WTC11 (cell line): ENCODE measurements at regions not wholly inside any gene's neighbourhood (a gene's known extent, or its start where the extent isn't known, plus 50 kb on each side); places are given as distances from the start of the nearest gene placed in this dataset.

Experiments
- ATAC-seq: fragments of 200-7000 bp; cut with Tn5 transposase; 2 replicates; pipeline ENCODE4 v1.10.0; 2021; ENCODE audit warnings: mild to moderate bottlenecking, moderate library complexity
- CTCF ChIA-PET: fragments of 300-600 bp; sonication (Branson Sonifier 250); formaldehyde crosslinking; loops from one replicate; lab custom pipeline; 2021; ENCODE audit warnings: antibody characterized with exemption; lab: Charles Lee
- POLR2A ChIA-PET: fragments of 350-600 bp; sonication (Branson Sonifier 250); formaldehyde crosslinking; loops from one replicate; lab custom pipeline; 2021; ENCODE audit warnings: antibody characterized with exemption; lab: Charles Lee
- DNase-seq: peaks from one replicate; pipeline ENCODE4 v3.0.0; 2021; ENCODE audit warnings: low spot score
- H3K27ac Mint-ChIP-seq: 2 replicates; pipeline ENCODE4 v1.8.0; 2021; ENCODE audit warnings: mixed read lengths
- H3K27me3 Mint-ChIP-seq: 2 replicates; pipeline ENCODE4 v1.8.0; 2021; ENCODE audit warnings: low read depth, mild to moderate bottlenecking, moderate library complexity, mixed read lengths
- H3K36me3 Mint-ChIP-seq: 2 replicates; pipeline ENCODE4 v1.8.0; 2021; ENCODE audit warnings: mixed read lengths
- H3K4me1 Mint-ChIP-seq: 2 replicates; pipeline ENCODE4 v1.8.0; 2022; ENCODE audit warnings: mixed read lengths
- H3K4me3 Mint-ChIP-seq: 2 replicates; pipeline ENCODE4 v1.8.0; 2021; ENCODE audit warnings: mild to moderate bottlenecking, moderate library complexity, mixed read lengths
- H3K9me3 Mint-ChIP-seq: 2 replicates; pipeline ENCODE4 v1.8.0; 2021; ENCODE audit warnings: mixed read lengths
- AR ChIP-seq: fragments of 250-450 bp; sonication (Bioruptor Pico); IDR thresholded peaks from 2 replicates; pipeline ENCODE4 v1.9.0; 2021; ENCODE audit warnings: mild to moderate bottlenecking
- ATF2 ChIP-seq: sonication (generic); formaldehyde crosslinking; IDR thresholded peaks from 2 replicates; pipeline ENCODE4 v1.8.1; 2022; ENCODE audit warnings: low read depth, missing genetic modification reagents, borderline replicate concordance
- CBFB ChIP-seq: sonication (generic); formaldehyde crosslinking; IDR thresholded peaks from 2 replicates; pipeline ENCODE4 v1.8.1; 2022; ENCODE audit warnings: mild to moderate bottlenecking, low read depth, missing genetic modification reagents
- CREB1 ChIP-seq: sonication (generic); formaldehyde crosslinking; IDR thresholded peaks from 2 replicates; pipeline ENCODE4 v1.8.0; 2023; ENCODE audit warnings: mild to moderate bottlenecking, missing genetic modification reagents
- CTCF ChIP-seq: fragments of 200-600 bp; IDR thresholded peaks from 2 replicates; pipeline ENCODE4 v1.8.0; 2022; ENCODE audit warnings: antibody characterized with exemption
- E2F5 ChIP-seq: sonication (generic); formaldehyde crosslinking; IDR thresholded peaks from 2 replicates; pipeline ENCODE4 v1.8.1; 2022; ENCODE audit warnings: mild to moderate bottlenecking, moderate library complexity, missing genetic modification reagents
- ELF4 ChIP-seq: sonication (generic); formaldehyde crosslinking; IDR thresholded peaks from 2 replicates; pipeline ENCODE4 v1.8.1; 2022; ENCODE audit warnings: low read depth, mild to moderate bottlenecking, moderate library complexity, missing genetic modification reagents
- ETV6 ChIP-seq: sonication (generic); formaldehyde crosslinking; IDR thresholded peaks from 2 replicates; pipeline ENCODE4 v1.8.1; 2022; ENCODE audit warnings: mild to moderate bottlenecking, missing genetic modification reagents
- FOXJ3 ChIP-seq: sonication (generic); formaldehyde crosslinking; IDR thresholded peaks from 2 replicates; pipeline ENCODE4 v1.9.0; 2021; ENCODE audit warnings: missing genetic modification reagents, mild to moderate bottlenecking, borderline replicate concordance
- FOXK1 ChIP-seq: sonication (generic); formaldehyde crosslinking; IDR thresholded peaks from 2 replicates; pipeline ENCODE4 v1.8.0; 2022; ENCODE audit warnings: mild to moderate bottlenecking, moderate library complexity, missing genetic modification reagents
- GABPB1 ChIP-seq: sonication (generic); formaldehyde crosslinking; IDR thresholded peaks from 2 replicates; pipeline ENCODE4 v1.8.1; 2023; ENCODE audit warnings: mild to moderate bottlenecking, missing genetic modification reagents
- HMGXB4 ChIP-seq: sonication (generic); formaldehyde crosslinking; IDR thresholded peaks from 2 replicates; pipeline ENCODE4 v1.8.1; 2023; ENCODE audit warnings: mild to moderate bottlenecking, moderate library complexity, missing genetic modification reagents
- MAX ChIP-seq: sonication (generic); formaldehyde crosslinking; IDR thresholded peaks from 2 replicates; pipeline ENCODE4 v1.8.0; 2022; ENCODE audit warnings: mild to moderate bottlenecking, missing genetic modification reagents
- NFATC4 ChIP-seq: fragments of 250-450 bp; sonication (Bioruptor Pico); IDR thresholded peaks from 2 replicates; pipeline ENCODE4 v1.9.0; 2021; ENCODE audit warnings: mild to moderate bottlenecking
- NFE2L1 ChIP-seq: sonication (generic); formaldehyde crosslinking; IDR thresholded peaks from 2 replicates; pipeline ENCODE4 v1.8.1; 2023; ENCODE audit warnings: missing genetic modification reagents
- SMAD3 ChIP-seq: sonication (generic); formaldehyde crosslinking; IDR thresholded peaks from 2 replicates; pipeline ENCODE4 v1.8.0; 2022; ENCODE audit warnings: missing genetic modification reagents, mild to moderate bottlenecking, borderline replicate concordance
- SMAD4 ChIP-seq: sonication (generic); formaldehyde crosslinking; IDR thresholded peaks from 2 replicates; pipeline ENCODE4 v1.8.0; 2022; ENCODE audit warnings: mild to moderate bottlenecking, missing genetic modification reagents
- TEAD4 ChIP-seq: sonication (generic); formaldehyde crosslinking; IDR thresholded peaks from 2 replicates; pipeline ENCODE4 v1.8.0; 2022; ENCODE audit warnings: mild to moderate bottlenecking, missing genetic modification reagents
- USF2 ChIP-seq: sonication (generic); formaldehyde crosslinking; IDR thresholded peaks from 2 replicates; pipeline ENCODE4 v1.8.1; 2023; ENCODE audit warnings: mild to moderate bottlenecking, missing genetic modification reagents, moderate library complexity
- ZBTB21 ChIP-seq: sonication (generic); formaldehyde crosslinking; IDR thresholded peaks from 2 replicates; pipeline ENCODE4 v1.8.1; 2023; ENCODE audit warnings: mild to moderate bottlenecking, missing genetic modification reagents, borderline replicate concordance
- ZNF512 ChIP-seq: sonication (generic); formaldehyde crosslinking; IDR thresholded peaks from 2 replicates; pipeline ENCODE4 v1.8.1; 2022; ENCODE audit warnings: missing genetic modification reagents, borderline replicate concordance
- ZNF671 ChIP-seq: fragments of 250-450 bp; sonication (Bioruptor Pico); IDR thresholded peaks from 2 replicates; pipeline ENCODE4 v1.8.0; 2021; ENCODE audit warnings: mild to moderate bottlenecking

- Mint-ChIP-seq H3K9me3 (no peaks in the 10 kb centered on the region; the same call in 1 of the 2 replicates), H3K4me1 (peaks cover 4% of the 10 kb centered on the region), H3K36me3 (no peaks in the 10 kb centered on the region), H3K4me3 (no peak overlapping the region)
- POLR2A ChIA-PET, result no interaction called here
- no peak for DNase-seq
- TF ChIP-seq HMGXB4 (CRISPR knock-in tag) (no peak), SMAD4 (no peak), GABPB1 (CRISPR knock-in tag) (no peak), AR (CRISPR knock-in tag) (no peak), ETV6 (no peak), ELF4 (CRISPR knock-in tag) (no peak), ZBTB21 (CRISPR knock-in tag) (no peak), FOXJ3 (CRISPR knock-in tag) (no peak), MAX (CRISPR knock-in tag) (no peak), ATF2 (CRISPR knock-in tag) (no peak), USF2 (CRISPR knock-in tag) (no peak), SMAD3 (CRISPR knock-in tag) (no peak)
- TF ChIP-seq, all 79 proteins: peak for 0
- no peak for ATAC-seq
- CTCF ChIA-PET, result no interaction called here
- Mint-ChIP-seq H3K27ac (no peak overlapping the region), H3K27me3 (no peaks in the 10 kb centered on the region)
These were observed 165.0 kb downstream of the ADAMTS15 start for GRCh38 chr11:130613396-130613795.

- no peak overlapping the region for H3K4me3 Mint-ChIP-seq
- no peak for TF ChIP-seq USF2 (CRISPR knock-in tag)
- no peak for TF ChIP-seq NFE2L1 (CRISPR knock-in tag)
- TF ChIP-seq SMAD3 (CRISPR knock-in tag), result no peak
- TF ChIP-seq ZNF671 (CRISPR knock-in tag), result no peak
- TF ChIP-seq CBFB, result no peak
- no peak for TF ChIP-seq FOXJ3 (CRISPR knock-in tag)
- TF ChIP-seq TEAD4, result no peak
- no peak for TF ChIP-seq CTCF
- TF ChIP-seq ZNF512 (CRISPR knock-in tag), result no peak
- no peak for TF ChIP-seq E2F5 (CRISPR knock-in tag)
- TF ChIP-seq NFATC4 (CRISPR knock-in tag), result no peak
- no peak for TF ChIP-seq ETV6
- no peak for TF ChIP-seq CREB1 (CRISPR knock-in tag)
- no peak for TF ChIP-seq FOXK1
These were observed 166.1 kb downstream of the ADAMTS15 start for GRCh38 chr11:130614591-130614990.

More at GRCh38 chr11:130614591-130614990, 166.1 kb downstream of the ADAMTS15 start:
- H3K27me3 Mint-ChIP-seq, result no peaks in the 10 kb centered on the region; the same call in 1 of the 2 replicates
- no peaks in the 10 kb centered on the region for H3K36me3 Mint-ChIP-seq
- DNase-seq (no peak), ATAC-seq (no peak)
- CTCF ChIA-PET, result no interaction called here
- peaks cover 4% of the 10 kb centered on the region for H3K9me3 Mint-ChIP-seq
- H3K27ac Mint-ChIP-seq, result no peak overlapping the region
- no peaks in the 10 kb centered on the region for H3K4me1 Mint-ChIP-seq
- POLR2A ChIA-PET, result no interaction called here
